GM21367 (cell line): ENCODE measurements at regions not wholly inside any gene's neighbourhood (a gene's known extent, or its start where the extent isn't known, plus 50 kb on each side); places are given as distances from the start of the nearest gene placed in this dataset.
"Not testable (repeated sequence)": the region's sequence is repeated elsewhere in the genome, so short reads cannot be mapped to it uniquely, and the experiment has no call there.

Experiments
- ATAC-seq: cut with Tn5 transposase; IDR thresholded peaks from one replicate; pipeline ENCODE4 v1.9.1; 2021; ENCODE audit not compliant: unreplicated experiment

DNA sequence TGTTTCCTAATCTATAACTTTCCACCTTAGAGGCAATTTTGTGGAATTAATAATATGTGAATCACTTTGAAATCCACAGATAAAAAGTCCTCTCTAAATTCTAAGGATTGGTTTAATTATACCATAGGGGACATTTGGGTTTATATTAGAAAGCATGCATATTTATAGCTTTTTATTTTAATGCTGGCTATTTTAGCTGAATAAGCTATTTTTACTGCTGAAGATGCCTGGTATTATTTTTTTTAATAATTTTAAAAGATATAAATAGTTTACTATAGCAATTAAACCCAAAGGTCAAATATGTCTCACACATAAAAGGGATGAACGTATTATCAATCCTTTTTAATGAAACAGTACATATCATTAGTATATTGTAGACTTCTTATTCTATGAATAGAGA is 415.4 kb downstream of the MAGEB5 start:
- no peak for ATAC-seq

DNA sequence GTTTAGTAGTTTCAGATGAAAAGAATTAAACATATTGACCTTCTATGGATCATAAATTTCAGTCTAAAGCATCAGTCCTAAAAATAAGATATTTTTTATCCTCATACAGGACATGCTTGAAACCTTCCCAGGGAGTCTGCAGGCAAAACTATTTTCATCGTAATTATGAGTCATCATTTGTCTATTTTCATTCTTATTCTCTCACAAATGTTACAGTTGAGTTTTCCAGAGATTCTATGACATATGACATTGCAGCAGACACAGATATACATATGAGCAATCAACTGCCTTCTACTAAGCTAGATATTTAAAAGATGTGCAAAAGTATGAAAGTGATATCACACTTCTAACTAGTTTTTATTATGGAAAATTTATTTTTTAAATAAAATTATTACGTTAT is 398.0 kb downstream of the MAGEB5 start:
- ATAC-seq = no peak

DNA sequence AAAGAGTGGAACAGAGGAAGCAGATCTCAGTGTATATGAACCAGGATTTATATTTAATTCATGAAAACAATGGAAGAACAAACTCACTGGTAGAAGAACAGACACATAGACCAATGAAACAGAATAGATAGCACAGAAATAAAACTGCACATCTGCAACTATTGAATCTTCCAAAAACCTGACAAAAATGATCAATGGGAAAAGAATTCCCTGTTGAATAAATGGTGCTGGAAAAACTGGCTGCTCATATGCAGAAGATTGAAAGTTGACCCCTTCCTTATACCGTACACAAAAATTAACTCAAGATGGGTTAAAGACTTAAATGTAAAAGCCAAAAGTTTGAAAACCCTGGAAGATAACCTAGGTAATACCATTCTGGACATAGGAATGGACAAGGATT is 391.0 kb downstream of the MAGEB5 start:
- no peak for ATAC-seq

DNA sequence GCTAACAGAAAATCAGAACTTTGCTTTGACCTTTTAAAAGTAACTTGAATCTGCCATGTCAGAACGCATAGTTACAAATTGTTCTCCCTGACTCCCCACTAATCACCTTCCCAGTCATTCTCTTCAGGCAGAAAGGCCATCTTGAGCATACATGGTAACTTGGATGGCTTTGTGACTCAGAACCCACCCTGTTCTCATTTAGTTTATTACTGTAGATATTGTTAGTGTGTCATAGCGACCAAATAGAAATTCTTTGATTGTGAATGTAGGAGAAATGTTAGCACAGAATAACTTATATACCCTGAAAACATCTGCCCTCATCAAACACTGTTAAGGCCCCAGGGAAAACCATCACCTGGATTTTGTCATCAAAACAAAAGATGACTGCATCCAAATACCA is 382.0 kb downstream of the MAGEB5 start:
- no peak for ATAC-seq

DNA sequence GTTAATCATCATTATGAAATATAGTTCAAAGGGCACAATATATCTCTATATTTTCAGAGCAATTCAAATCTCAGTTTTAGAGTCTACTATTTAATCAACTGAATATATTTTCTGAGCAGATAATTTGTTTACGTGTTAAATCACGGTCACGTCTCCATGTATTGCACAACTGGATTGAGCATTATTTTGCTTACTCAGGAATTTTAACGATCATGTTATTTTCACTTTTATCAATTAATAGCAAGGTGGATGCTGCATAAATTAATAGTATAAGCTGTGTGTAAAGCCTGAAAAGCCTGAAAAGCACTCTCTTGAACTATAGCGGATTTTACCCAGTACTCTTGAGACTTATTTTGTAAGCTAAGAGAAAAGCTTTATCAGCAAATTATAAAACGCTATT is 374.9 kb downstream of the MAGEB5 start:
- no peak for ATAC-seq

DNA sequence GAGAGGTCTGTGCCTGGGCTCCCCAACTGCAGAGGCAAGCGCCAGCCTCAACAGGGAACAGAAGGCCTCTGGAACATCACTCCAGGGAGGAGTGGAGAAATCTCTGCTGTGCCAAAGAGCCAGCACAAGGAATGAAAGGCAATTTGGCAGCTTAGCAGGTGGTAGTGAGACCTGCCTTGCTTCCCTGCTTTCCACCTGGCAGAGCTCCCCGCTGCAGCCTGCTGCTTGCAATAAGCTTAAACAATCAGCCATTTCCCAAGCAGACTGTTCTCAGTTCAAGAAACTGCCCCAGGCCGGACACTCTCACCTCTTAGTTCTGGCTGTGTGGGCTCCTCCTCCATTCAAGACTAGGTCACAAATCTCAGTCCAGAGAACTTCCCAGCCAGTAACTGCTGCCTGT is 370.6 kb downstream of the MAGEB5 start:
- no peak for ATAC-seq

DNA sequence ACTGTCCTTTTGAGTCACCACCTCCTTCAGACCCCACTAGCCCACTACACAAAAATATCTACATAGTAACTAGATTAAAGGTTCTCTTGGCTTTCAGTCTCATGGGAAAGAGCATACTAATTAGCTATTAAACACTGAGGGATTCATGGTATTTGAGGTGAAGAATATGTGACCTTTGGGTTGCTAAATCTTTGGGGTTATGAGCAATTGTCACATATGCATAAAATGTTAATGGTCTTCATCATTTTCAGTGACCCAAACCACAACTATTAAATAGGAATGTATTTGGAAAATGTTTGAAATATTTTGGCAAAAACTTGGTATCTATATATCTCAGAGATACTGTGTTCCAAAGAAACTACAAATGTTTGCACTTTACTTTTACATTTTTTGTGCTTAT is 365.1 kb downstream of the MAGEB5 start:
- ATAC-seq = no peak

DNA sequence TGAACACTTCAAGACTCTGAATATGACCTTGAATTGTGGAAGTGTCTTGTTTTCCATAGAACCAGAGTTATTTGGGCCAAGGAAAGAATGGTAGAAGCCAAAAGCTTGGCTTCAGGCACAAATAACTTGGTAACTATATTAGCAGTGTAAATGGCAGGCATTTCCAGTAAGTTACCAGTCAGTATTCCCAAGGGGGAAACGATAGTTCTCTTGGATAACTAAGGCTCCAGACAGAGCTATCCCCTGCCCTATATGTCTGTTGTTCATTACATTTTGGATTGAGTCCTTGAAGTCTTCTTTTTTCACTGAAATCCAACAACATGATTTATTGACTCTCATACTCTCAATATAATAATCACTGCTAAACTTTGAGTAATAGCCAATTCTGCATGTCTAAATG is 364.1 kb downstream of the MAGEB5 start:
- no peak for ATAC-seq

DNA sequence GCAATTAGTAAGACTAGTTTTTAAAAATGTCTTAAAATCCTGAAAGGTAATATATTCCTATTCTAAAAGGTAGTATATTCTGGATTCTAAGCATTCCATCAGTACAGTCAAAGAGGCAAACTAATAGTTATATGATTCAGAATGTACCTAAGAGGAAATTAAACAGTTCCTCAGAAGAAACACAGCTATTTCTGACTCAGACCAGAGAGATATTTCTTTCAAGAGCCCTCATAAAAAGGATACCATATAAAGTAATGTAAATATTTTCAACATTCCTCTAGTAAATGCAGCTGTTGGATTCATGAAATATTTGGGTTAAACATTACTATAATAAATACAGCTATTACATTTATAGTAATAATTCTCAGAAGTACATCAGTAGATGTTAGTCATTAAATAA is 358.3 kb downstream of the MAGEB5 start:
- ATAC-seq = no peak

DNA sequence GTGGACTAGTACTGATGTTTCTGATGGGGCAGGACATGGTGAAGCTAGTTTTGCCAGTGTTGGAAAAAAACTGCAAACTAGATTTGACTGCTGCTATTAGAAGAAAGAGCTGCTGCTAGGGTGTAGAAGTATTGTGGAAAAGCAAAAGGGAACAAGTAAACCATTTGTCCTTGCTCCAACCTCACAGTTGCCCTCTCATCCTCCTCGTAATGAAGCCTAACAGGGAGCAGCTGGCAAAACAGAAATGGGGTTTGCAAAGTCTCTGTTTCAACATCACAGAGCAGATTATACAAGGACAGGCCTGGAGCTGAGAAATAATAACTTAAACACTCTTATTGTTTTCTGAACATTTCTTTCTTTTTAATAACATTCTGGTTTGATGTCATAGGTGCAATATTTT is 346.2 kb downstream of the MAGEB5 start:
- ATAC-seq = no peak

DNA sequence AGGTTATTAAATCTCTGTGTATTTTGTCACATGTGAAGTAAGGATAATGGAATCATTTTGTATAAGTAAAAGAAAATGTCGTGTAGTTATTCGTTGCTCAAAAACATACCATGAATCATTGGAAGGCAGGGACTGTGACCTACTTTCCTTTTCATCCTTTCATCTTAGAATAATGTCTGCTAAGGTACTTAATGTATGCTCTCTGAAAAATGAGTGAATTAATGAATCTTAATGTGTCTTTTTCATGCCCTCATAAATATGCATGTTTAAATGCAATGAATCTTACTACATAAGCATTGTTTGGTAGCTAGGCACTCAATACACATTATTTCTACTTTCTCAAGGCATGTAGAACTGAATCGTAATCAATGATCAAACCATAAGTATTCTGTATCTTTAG is 343.9 kb downstream of the MAGEB5 start:
- ATAC-seq = no peak

DNA sequence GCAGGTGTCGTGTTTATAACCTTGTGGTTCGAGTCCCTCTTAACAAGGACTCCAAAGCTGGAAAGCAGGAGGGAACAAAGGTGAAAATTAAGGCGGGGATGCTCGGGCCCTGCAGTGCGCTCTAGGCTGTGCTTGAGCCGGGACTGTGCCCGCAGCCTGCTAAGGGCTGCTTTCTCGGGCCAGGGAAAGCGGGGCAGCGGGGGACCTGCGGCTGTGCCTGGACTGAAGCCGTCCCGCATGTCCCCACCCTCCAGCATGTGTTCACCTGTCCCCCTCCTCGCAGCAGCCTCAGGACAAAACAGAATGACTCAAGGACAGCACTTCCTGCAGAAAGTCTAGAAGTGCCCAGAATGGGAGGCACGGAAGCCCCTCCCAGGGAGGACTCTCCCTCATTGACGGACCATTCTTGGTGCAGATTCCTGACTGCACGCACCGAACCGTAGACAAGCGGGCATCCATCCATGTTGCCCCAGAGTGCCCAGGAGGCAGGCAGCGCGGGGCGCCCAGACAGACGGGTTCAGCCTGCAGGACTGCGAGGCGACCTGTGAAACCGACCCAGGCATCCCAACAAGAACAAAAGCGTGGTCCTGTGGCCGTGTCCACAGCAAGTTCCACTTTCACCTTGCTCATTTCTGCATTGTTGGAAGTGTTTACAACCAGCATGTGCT is 342.9 kb downstream of the MAGEB5 start:
- no peak for ATAC-seq

DNA sequence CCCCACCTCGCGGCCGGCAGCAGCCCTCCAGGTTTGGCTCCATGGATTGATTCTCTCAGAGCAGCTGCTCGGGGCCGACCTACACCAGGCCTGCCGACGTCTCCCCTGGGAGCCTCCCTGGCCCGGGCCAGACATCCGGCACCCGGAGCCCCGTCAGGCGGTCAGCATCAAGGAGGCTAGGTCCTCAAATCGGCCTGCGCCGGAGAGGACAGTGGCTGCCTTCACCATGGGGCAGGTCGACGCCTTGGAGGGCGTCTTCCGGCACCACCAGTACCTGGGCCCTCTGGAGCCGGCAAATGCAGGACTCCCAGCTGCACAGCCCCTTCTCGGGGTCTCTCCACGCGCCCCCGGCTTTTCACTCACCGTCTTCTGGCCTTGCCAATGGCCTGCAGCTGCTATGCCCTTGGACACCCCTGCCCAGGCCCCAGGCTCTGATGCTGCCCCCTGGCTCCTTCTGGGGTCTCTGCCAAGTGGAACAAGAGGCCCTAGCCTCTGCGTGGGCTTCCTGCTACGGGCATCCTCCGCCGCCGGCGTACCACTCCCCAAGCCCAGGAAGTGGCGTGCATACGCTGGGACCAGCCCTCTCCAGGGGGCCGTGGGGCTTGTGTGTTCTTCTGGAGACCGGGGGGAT is 341.8 kb downstream of the MAGEB5 start:
- no peak for ATAC-seq

DNA sequence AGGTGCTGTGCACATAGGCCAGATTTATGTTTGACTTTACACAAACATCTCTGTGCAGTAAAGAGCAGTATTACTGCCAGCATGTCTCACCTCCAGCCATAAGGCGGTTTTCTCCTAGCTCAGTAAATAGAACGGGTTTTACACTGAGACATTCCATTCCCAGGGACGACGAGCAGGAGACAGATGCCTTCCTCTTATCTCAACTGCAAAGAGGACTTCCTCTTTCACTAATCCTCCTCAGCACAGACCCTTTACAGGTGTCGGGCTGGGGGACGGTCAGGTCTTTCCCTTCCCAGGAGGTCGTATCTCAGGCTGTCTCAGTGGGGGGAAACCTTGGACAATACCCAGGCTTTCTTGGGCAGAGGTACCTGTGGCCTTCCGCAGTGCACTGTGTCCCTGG is 309.8 kb downstream of the MAGEB5 start:
- not testable (repeated sequence) for ATAC-seq

DNA sequence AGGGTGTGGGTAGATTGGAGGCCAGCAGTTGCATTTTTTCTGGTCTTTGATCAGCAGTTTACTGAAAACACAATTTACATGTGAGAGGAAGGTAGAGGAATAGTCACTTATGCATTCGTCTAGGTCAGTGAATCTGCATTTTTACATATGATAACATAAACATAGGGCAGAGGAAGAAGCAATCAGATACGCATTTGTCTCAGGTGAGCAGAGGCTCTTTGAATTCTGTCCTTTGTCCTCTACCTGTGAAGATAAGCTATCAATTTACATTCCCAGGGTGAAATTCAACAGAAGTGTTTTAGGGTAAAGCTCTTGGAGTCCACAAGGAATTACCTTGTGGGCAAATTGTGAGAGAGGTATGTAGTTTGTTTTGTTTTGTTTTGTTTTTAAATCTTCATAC is 306.5 kb downstream of the MAGEB5 start:
- no peak for ATAC-seq

DNA sequence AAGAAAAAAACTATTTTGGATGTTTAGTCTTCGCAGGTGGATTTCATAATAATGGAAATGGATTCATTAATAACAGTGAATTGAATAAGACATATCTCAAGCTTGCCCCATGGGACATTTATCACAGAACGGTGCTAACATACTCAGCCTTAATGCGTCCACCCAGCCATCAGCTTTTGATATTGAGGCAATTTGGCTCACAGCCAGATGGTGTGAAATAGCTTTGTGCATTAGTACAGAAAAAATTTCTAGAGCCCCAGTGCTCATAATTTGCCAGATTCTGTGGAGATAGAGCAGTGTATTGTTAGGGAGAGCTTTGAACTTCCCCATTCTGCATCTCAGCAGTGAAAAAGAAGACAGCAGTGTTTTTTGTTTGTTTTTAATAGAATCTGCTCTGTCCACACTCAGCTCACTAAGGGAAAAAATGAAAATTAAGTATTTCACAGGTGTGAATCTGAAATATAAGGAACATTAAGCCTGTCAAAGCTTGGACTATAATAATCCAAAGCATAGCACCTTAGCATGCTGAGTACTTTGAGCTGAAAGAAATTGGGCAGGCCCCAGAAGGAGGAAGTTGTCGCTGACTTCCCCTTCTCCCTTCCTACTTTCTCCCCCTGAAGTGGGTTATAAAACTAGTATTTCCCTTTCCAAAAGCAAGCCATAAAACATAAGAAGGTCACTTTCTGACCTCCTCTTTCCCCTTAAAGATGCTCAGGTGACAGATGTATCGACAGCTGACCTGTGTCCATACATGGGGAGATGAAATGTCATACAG is 295.8 kb downstream of the MAGEB5 start:
- no peak for ATAC-seq

DNA sequence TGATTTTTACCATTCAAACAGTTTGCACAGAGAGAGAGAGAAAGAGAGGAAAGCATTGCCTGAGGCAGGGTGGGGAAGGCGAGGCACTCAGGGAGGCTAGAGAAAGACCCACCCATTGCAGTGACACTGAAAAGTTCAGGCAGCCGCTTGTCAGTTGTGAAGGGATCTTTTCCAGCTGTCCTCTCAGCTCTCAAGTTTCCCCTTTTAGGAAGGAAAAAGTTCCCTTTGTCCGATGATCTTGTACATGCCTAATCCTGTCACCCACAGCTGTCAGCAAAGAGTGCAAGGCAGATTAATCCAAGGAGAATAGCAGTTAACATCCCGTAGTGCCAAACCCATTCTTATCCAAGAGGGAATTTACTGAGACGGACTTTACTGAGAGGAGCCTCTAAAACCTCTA is 255.0 kb downstream of the MAGEB5 start:
- no peak for ATAC-seq

DNA sequence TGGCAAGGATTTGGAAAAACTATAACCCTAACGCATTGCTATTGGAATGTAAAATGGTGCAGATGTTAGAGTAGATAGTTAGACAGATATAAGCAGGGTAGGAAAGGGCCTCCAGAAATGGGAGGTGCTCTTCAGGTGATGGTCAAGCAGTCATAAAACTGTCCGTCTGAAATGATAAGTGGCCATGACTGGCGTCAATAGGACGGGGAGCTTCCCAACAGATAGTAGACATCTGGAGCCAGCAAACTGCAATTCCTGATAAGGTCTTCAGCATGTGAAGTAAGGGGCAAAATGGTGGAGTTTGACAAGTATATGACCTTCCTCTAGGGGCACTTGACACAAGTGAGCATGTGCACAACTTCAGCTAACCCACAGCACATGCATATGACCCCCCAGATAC is 250.4 kb downstream of the MAGEB5 start:
- no peak for ATAC-seq

DNA sequence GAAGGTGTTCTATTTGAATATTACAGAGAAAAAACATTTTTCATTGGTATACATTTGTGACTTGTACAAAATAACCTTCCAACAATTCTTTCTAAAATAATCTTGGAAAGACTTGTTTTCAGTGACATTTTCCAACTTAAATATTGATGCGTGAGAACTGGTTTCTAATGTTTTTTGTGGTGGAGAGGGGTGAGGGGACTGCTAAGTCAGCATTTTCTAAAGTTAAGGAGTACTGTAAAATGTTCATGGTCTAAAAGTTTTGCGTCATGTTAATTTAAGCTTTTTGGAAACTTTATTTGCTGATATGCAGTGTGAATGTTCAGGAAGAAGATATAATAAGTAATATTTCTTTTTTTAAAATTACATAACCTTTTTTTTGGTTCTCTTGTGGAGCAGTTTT is 229.3 kb downstream of the MAGEB5 start:
- no peak for ATAC-seq

DNA sequence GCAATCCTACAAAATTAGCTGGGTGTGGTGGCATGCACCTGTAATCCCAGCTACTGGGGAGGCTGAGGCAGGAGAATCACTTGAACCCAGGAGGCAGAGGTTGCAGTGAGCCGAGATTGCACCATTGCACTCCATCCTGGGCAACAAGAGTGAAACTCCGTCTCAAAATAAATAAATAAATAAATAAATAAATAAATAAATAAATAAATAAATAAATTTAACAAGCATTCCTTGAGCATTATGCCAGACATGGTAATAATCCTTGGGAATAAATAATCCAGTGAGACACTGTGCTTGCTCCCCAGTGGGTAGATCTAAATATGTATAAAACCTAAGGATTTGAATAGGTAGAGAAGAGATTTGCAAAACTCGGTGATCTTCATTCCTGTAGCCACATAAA is 228.4 kb downstream of the MAGEB5 start:
- not testable (repeated sequence) for ATAC-seq

DNA sequence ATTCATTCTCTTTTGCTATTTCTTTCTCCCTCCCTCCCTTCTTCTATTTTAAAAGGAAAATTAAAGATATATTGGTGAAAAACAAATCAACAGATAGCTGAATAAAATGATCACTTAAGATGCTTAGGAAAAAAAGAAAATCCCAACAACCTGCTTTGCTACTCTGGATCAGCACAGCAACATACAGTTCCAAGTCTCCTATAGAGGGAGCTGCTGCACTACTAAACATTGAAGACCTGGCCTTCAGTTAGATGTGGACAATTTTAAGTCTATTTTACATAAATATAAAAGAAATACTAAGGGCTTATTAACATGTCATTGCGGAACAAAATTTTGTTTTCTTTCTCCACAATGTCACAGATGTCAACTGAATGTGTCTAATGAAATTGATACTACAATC is 226.4 kb downstream of the MAGEB5 start:
- no peak for ATAC-seq

DNA sequence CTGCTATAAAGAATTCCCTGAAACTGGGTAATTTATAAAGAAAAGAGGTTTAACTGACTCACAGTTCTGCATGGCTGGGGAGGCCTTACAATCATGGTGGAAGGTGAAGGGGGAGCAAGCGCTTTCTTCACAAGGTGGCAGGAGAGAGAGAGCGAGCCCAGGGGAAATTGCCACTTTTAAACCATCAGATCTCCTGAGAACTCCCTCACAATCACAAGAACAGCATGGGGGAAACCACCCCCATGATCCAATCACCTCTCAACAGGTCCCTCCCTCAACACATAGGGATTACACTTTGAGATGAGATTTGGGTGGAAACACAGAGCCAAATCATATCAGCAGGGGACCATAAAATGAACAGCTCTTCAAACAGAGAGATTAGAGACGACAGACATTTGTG is 198.6 kb downstream of the MAGEB5 start:
- ATAC-seq = no peak
